AML-193 (cell line): ENCODE measurements at regions not wholly inside any gene's neighbourhood (a gene's known extent, or its start where the extent isn't known, plus 50 kb on each side); places are given as distances from the start of the nearest gene placed in this dataset.

Experiments used
- DNase-seq, 2 experiments: peaks; one replicate each; lab custom pipeline; 2025; lab: John Stamatoyannopoulos, UW

DNA sequence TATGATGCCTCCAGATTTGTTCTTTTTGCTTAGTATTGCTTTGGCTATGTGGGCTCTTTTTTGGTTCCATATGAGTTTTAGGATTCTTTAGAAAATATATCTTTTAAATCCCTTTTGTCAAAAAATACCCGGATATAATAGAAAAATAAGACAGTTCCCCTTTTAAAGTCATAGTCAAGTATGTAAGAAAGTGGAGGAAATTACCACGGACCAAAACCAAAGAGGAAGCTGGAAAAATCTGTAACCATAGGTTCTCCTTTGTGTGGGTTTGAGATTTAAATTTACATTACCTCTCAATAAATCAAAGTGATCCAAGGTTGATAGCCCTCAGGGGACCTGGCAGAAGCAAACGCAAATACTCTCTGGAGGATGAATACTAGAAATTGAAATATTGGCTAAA, 58.3 kb upstream of the PACRGL start:
- DNase-seq: no peak

DNA sequence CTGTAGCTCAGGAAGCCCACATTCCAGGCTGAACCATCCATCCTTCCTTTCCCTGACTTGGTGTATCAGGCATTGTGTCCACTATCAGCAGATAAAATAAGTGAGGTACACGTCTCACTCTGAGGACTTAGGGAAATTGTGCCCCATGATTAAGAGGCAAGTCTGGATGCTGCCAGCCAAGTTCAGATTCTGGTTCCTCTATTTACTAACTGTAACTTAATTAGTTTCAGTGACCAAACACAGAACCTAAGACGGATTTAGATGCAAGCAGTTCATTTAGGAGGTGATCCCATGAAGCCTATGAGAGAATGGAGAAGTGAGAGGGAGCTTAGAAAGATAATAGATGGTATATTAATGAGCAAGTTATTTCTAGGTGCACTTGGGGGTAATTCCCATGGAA, 56.6 kb upstream of the PACRGL start:
- DNase-seq: no peak

DNA sequence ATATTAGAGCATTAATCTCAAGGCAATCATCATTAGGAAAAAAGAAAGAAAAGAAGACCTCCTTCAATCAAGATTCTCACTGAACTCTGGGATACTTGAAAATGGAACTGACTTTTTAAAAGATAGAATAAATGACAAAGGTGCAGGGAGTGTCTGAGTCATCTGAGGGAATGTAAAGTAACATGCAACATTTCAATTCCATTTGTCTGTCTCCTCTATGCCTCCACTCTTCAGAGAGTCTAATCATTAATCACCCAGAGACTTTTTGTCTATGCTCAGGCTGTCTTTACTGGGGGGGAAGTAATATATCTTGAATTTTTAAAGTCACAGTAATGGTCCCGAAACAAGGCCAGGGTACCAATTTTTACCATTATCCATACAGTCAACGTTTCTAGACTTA, 55.0 kb upstream of the PACRGL start:
- no peak for DNase-seq

DNA sequence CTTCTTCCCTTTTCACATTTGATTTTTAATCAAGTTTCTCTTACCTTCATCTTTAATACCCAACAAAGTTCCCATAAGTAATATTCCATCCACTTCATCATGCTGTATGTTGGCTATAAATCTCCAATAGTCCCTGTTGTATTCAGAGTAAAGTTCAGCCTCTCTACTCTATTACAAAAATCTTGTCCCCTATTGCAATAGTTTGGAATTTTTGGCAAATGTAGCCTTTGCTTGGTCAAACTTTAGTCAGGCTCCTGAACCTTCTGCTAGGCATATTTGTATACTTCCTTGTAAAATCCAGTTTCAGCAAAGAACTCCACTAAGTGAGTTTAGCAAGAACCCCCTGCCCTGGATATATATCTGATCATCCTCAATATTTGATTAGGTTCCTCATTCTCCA, 54.0 kb upstream of the PACRGL start:
- DNase-seq: no peak
